ENCODE measurements at regions not wholly inside any gene's neighbourhood (a gene's known extent, or its start where the extent isn't known, plus 50 kb on each side); places are given as distances from the start of the nearest gene placed in this dataset.

GRCh38 chr4:54988655-54989054 lies 136.7 kb downstream of the KDR start:
- no peak for DNase-seq

DNA sequence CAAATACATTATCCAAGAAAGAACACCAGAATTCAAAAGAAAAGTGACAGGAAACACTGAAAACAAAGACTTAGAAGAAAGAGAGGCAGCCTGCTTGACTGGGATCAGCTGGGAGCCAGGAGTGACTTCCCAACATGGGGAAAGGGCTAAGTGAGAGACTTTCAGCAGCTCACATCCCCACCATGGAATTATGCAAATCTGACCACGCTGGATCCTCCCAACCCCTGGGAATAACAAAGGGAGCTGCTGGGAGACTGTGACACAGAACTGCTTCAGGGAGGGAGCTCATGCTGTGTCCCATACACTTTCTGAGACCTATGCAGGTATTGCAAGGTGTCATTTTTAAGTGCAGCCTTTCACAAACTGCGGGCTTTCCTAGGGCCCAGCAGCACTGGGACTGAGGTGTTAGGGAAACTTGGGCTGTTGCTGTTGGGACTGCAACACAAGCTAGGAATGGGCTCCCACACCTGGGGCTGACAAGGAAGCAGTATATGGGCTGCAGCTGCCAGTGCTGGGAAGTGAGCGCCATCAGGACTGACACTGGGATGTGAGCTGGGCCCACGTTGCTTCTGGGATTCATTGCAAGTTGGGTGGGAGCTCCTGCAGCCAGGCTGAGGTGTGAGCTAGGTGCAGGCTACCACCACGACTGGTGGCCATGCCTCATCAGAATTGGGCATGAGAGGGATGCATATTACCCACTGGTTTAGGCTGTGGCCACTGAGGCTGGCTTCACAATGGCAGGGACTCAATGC lies 139.1 kb downstream of the KDR start:
- DNase-seq = no peak

DNA sequence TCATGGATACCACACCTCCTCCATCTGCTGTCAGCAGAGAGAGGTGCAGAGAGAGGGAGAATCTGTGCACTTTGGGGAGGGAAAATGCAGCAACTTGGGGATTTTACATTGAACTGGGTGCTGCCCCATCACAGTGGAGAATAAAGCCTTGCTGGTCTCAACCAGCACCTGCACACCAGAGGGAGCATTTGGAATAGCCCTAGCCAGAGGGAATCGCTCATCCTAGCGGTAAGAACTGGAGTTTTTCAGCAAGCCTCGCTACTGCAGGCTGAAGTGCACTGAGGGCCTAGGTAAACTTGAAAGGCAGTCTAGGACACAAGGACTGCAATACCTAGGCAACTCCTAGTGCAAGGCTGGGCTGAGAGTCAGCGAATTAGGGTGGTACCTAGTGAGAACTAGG lies 148.7 kb downstream of the KDR start:
- no peak for DNase-seq

DNA sequence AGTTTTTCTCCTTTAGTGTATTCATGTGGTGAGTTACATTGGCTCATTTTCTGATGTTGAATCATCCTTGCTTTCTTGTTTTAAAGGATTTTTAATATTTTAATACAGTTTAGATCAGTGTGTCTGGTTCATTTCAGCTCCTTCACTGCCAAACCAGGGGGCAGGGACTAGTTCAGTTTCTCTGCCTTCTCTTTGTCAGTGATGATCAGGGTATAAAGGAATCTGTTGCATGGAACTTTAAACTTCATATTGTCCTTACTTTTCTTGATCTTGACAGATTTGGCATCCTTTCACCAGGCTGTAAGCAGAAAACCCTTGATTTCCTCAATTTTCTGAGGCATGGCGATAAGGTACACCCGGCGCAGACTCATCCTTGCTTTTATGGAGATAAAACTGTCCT lies 149.4 kb downstream of the KDR start:
- no peak for DNase-seq

DNA sequence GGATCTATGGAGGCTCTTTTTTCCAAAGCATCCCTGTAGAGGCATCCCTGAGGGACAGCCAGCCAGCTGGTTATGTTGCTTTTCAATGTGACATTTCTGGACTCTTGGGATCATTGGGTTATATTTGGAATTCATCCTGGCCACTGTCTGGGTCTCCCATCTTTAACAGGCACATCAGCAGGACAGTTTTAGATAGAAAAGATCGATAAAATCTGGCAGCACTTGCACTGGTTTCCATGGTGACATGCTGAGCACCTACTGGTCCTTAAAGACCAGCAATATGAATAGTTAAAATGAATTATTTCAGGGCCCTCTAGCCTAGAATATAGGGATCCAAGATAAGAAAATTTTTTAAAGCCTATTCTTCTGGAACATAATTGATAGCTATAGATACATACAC lies 151.6 kb downstream of the KDR start:
- DNase-seq = no peak

GRCh38 chr4:54971474-54971950 lies 153.9 kb downstream of the KDR start:
- peak; percentile 39 for DNase-seq

- no peak for DNase-seq
These were observed 158.1 kb downstream of the KDR start for GRCh38 chr4:54967289-54967688.

DNA sequence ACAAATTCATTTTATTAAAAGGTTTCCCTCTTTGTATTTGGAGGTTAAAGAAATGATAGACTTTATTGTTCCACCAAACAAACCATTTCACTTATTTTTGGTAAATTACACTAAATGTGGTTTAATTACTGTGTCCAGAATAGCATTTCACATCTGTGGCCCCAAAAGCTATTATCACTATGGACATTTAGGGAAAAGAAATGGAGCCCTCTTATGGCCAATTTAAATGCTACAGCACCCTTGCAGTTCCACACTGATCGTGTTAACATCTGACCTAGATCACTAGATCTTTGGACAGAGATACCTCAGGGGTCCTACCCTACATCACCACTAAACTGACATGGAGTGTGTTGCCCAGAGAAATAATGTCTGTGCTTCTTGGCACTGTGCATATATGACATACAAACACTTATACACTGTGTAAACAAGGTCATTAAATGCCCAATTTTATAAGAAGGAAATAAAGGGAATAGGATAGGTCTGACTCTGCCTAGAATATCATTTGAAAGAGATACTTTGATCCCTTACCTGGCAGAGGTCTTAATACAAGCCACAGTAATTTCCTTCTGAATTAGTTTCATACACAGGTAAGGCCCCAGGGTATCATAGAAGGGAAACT lies 163.9 kb downstream of the KDR start:
- peak; percentile 40 for DNase-seq

DNA sequence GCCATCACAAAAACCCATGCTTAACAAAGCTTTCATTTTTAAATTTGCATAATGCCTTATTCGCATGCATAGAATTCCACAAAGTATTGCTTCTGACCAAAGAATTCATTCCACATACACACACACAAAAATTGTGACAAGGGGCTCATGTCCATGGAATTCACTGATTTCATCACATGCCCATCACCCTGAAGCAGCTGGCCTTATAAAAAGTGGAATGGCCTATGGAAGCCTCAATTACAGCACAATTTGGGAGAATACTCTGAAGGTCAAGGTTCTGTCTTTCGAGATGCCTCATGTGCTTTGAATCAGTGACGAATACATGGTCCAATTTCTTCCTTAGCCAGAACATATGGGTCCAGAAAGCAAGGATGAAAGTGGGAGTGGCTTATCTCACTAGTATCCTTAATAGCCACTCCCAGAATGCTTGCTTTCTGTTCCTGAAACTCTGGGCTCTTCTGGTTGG lies 165.7 kb downstream of the KDR start:
- no peak for DNase-seq

DNA sequence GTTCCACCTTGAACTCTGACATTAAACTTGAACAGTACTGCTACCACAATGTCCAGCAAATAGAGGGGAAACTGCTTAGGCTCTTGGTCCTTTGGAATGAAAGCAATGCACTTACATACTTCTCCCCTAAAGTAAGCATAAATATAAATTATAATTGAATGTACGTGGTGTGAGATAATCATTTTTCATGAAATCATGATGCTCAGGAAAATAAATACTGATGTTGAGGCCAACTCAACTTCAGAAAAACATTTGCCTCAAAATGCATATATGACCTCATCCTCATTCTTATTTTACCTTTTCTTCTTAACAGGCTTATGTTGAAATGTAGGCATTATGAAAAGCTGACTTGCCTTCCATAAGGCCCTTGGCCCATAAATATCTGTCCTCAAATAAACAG lies 166.3 kb downstream of the KDR start:
- no peak for DNase-seq

DNA sequence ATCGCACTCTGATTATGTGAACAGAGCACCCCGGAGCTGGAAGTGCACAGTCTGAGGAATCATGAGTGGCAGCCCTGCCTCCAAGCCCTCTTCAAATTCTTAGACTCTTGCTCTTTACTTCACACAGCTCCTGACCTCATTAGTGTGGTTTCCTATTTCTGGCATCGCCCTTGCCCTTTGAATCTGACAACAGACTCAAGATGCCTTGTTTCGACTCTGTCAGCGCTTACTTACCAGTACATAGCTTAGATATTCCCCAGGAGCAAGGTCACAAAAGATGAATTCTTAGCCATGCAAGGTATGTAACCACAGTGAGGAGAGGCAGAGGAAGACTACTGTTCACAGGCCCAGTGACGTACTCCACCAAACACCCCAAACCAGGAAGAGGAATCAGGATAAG lies 167.2 kb downstream of the KDR start:
- no peak for DNase-seq

- DNase-seq = peak; percentile 20
These were observed 170.6 kb downstream of the KDR start for GRCh38 chr4:54954656-54955388.

DNA sequence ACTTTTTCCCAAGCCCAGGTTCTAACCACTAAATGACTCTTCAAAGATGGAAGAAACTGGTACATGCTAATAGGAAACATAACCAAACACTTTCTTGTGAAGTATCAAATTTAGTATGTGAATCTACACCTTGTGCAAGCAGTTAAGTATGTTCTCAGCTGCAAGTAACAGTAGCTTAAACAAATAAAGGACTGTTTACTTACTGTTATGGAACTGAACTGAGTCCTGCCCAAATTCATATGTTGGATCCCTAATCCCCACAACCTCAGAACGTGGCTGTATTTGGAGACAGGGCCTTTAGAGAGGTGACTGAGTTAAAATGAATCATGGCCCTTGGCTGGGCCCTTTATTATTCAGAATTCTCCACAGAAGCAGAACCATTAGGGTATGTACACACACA lies 178.7 kb downstream of the KDR start:
- peak; percentile 36 for DNase-seq

DNA sequence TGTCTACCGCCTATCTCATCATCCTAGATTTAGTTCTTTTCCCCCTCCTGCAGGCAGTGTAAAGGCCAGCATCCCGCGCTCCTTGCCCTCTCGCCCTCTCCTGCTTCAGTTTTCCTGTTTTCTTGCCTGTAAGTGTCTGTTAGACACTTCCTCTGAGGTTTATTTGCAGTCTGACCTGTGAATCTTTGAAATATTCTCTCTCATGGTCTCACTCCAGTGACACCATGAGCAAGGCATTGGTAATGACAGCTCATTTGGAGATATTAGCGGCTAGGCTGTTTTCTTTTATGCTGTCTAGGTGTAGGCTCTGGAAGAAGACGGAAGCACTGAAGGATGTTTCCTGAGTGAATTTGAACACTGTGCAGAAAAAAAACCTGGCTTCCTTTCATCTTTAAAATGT lies 179.6 kb downstream of the KDR start:
- DNase-seq = no peak

DNA sequence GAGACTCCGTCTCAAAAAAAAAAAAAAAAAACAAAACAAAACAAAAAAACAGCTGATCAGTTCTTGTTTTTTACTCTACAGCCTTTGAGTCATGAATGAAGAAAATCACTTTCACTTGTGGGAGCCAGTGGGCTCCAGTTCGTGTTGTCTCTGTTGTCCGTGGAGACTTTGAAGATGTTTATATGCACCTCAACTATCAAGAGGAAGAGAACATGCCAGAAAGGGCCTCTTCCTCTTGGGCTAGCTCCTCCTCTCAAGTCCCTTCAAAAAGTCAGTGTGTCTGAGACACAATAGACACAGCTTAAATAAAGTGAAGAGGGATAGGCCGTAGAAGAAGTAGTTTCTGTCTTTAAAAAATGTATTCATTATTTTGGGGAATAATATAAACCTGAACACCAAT lies 182.7 kb downstream of the KDR start:
- DNase-seq = no peak

DNA sequence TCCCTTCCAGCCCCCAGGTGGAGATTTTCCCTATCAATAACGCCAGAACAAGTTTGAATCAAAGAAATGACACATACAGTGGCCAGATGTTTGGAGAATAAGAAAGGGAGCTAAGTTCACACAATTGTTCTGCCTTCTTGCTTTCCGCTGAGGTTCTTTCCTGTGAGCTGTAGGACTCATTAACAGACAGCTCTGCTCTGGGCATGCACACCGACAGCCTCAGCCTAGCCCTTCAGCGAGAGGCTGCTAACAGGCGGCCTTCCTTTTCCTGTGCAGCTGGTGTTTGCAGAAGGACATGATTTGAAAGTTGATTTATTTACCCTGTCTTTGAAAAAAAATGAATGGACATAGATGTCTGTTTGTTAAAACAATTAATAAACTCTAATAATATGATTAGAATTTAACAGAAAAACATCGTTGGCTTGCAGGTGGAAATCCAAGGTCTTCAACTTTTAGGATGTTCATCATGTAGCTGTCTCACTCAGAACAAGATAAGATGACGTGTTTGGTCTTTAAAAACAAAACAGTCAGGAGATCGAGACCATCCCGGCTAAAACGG lies 183.3 kb downstream of the KDR start:
- peak; percentile 15 for DNase-seq

- DNase-seq = no peak
These were observed 184.2 kb downstream of the KDR start for GRCh38 chr4:54940996-54941865.

DNA sequence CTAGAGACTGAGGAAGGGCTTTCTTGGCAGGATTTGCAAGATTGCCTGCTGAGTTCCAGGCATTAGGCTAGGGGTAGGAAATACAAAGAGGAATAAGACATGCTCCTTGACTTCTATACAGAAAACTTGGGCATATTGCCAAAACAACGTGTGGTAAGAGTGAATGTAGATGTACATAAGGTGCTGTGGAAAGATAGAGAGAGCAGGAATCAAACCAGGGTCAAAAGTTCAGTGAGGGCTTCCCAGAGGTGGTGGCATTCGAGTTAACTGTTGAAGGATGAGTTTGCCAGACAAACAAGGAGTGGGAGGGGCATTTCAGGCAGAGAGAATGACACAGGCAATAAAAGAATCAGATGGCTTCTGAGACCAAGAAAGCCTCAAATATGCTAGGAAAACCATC lies 187.9 kb downstream of the KDR start:
- no peak for DNase-seq

DNA sequence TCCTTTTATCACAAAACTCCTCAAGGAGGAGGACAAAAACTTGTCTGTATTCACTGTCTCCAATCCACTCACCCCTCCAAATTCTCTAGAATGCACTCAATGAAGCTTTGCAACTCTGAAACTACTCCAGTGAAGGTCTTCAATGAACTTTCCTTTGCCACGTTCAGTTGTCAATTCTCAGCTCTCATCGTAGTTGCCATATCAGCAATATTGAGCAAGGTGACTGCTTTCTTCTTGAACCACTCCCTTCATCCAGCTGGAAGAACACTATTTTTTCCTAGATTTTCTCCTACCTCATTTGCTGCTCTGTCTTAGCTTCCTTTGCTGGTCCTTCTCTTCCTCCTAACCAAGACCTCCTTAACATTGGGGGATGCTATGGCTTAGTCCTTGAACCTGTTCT lies 191.8 kb downstream of the KDR start:
- no peak for DNase-seq

- DNase-seq = no peak
These were observed 195.2 kb downstream of the KDR start for GRCh38 chr4:54930226-54930625.

DNA sequence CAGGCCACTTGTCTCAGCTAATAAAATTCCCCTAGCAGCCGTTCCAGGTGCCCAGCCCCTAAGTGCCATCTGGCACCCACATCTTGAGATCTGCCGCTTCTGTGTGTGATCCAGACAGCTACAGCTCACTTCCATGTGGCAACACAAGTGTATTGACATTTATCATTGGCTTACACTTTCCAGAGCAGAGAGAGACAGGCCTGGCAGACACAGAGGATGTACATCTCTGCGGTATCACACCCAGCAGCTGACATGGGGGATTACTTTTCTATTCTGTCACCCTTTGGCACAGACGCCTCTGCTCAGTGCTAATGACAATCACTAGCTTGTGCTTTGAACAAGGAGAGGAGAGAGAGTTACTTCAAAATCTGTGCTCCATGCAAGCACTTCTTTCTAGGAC lies 195.9 kb downstream of the KDR start:
- DNase-seq = peak; percentile 70

- DNase-seq = no peak
These were observed 200.5 kb downstream of the KDR start for GRCh38 chr4:54924891-54925290.

DNA sequence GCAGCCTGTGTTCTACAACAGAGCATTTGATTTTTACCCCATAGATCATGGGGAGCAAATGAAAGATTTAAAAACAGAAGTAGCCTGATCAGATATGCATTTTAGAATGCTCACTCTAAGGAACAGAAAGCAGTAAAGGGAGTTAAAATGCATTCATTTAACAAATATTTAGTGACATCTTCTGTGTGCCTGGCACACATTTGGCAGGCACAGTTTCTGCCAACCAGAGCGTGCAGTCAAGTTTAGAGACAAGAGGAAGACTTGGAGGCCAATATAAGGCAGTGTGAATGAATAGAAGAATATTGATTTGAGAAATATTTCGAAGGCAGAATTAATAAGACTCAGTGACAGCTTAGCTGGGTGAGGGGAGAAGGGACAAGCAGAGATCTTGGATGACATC lies 210.1 kb downstream of the KDR start:
- DNase-seq = no peak

All from NCI-H1092 (cell line).